WI38 (cell line): ENCODE measurements at regions not wholly inside any gene's neighbourhood (a gene's known extent, or its start where the extent isn't known, plus 50 kb on each side); places are given as distances from the start of the nearest gene placed in this dataset.
"Not testable (repeated sequence)": the region's sequence is repeated elsewhere in the genome, so short reads cannot be mapped to it uniquely, and the experiment has no call there.

Experiments
- H3K4me3 ChIP-seq: 2 replicates; pipeline ENCODE4 v1.5.1; 2011; ENCODE audit warnings: low read depth, mild to moderate bottlenecking, control low read depth, low read length
- TF ChIP-seq, protein P1 (sequence below): IDR thresholded peaks from 2 replicates; pipeline ENCODE4 v1.5.1; 2012; ENCODE audit warnings: low read depth, mild to moderate bottlenecking, control low read depth, low read length

GRCh38 chr6:155544677-155545076, 89.0 kb upstream of the NOX3 start:
- H3K4me3 ChIP-seq: no peak overlapping the region
- TF ChIP-seq, protein P1, sequence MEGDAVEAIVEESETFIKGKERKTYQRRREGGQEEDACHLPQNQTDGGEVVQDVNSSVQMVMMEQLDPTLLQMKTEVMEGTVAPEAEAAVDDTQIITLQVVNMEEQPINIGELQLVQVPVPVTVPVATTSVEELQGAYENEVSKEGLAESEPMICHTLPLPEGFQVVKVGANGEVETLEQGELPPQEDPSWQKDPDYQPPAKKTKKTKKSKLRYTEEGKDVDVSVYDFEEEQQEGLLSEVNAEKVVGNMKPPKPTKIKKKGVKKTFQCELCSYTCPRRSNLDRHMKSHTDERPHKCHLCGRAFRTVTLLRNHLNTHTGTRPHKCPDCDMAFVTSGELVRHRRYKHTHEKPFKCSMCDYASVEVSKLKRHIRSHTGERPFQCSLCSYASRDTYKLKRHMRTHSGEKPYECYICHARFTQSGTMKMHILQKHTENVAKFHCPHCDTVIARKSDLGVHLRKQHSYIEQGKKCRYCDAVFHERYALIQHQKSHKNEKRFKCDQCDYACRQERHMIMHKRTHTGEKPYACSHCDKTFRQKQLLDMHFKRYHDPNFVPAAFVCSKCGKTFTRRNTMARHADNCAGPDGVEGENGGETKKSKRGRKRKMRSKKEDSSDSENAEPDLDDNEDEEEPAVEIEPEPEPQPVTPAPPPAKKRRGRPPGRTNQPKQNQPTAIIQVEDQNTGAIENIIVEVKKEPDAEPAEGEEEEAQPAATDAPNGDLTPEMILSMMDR: no peak

- H3K4me3 ChIP-seq: no peak overlapping the region
- TF ChIP-seq, protein P1: no peak
Measured at GRCh38 chr6:155543166-155543847, 87.7 kb upstream of the NOX3 start.

- H3K4me3 ChIP-seq: no peak overlapping the region
- TF ChIP-seq, protein P1: no peak
Measured at GRCh38 chr6:155542036-155542435, 86.4 kb upstream of the NOX3 start.

GRCh38 chr6:155538708-155539390, 83.2 kb upstream of the NOX3 start:
- TF ChIP-seq, protein P1: no peak
- H3K4me3 ChIP-seq: no peak overlapping the region

DNA sequence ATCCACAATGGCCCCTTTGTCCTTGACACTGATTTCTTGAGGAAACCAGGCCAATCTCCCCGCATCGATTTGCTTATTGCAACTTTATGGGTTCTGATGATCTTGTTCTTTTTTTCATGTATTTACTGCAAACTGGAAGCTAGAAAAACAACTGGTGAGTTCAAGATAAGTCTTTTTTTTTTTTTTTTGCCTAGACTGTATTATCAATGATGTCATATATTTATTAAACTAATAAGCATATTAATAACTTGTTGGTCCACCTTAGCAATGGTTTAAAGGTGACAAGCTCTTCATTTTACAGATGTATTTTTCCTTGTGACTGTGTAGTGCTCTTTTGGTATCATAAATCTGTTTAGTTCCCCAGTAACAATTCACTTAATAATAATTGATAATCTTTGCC, 79.0 kb upstream of the NOX3 start:
- TF ChIP-seq, protein P1: no peak
- H3K4me3 ChIP-seq: no peak overlapping the region

- TF ChIP-seq, protein P1: peak; percentile 55
- H3K4me3 ChIP-seq: no peak overlapping the region
Measured at GRCh38 chr6:155530219-155530834, 74.7 kb upstream of the NOX3 start.

DNA sequence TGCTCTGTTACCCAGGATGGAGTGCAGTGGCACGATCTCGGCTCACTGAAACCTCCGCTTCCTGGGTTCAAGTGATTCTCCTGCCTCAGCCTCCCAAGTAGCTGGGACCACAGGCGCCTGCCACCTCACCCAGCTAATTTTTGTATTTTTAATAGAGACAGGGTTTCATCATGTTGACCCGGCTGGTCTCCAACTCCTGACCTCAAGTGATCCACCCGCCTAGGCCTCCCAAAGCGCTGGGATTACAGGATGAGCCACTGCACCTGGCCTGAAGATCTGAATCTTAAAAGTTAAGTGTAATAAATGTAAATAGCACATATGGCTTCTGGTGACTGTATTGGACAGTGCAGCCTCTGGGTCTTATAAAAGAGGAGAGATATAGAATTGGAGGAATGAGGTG, 74.2 kb upstream of the NOX3 start:
- H3K4me3 ChIP-seq: not testable (repeated sequence)
